Panc1 (cell line): ENCODE measurements at regions not wholly inside any gene's neighbourhood (a gene's known extent, or its start where the extent isn't known, plus 50 kb on each side); places are given as distances from the start of the nearest gene placed in this dataset.
"Not testable (repeated sequence)": the region's sequence is repeated elsewhere in the genome, so short reads cannot be mapped to it uniquely, and the experiment has no call there.

Experiments used
- CTCF ChIP-seq: fragments of 450-650 bp; IDR thresholded peaks from 2 replicates; pipeline ENCODE4 v1.5.1; 2017; ENCODE audit warnings: mild to moderate bottlenecking
- POLR2AphosphoS5 ChIP-seq: IDR thresholded peaks from 2 replicates; pipeline ENCODE4 v1.6.1; 2012; ENCODE audit warnings: mild to moderate bottlenecking, low read depth, low read length, moderate library complexity
- REST ChIP-seq, 2 experiments: IDR thresholded peaks; 2 replicates each; pipeline ENCODE4 v1.6.1; 2011 to 2012; ENCODE audit warnings: low read depth in 2 of 2, control low read depth in 1 of 2, low read length in 1 of 2, mild to moderate bottlenecking in 1 of 2, moderate library complexity in 1 of 2; ENCODE audit not compliant: insufficient read depth in 1 of 2

GRCh38 chrX:40794829-40795130 is 59.4 kb upstream of the MED14 start:
- TF ChIP-seq POLR2AphosphoS5; CTCF; REST (IDR thresholded peaks at IDR 0.05; ENCODE audit: insufficient read depth in 1 of 2, low read depth in 2 of 2, low read length in 1 of 2): not testable (repeated sequence)
